ENCODE measurements at regions not wholly inside any gene's neighbourhood (a gene's known extent, or its start where the extent isn't known, plus 50 kb on each side); places are given as distances from the start of the nearest gene placed in this dataset.

GRCh38 chrX:1784773-1785172 is 169.9 kb downstream of the ASMT start:
- no peak for TF ChIP-seq ZNF530 (tag by site-specific recombination; IDR thresholded peaks at IDR 0.05; ENCODE audit: low read depth)
- TF ChIP-seq REST (tag by site-specific recombination; IDR thresholded peaks at IDR 0.05), result no peak
- no peak for TF ChIP-seq ZNF792 (tag by site-specific recombination; IDR thresholded peaks at IDR 0.05)
